Activated CD4-positive, alpha-beta T cell treated with anti-CD3 and anti-CD28 coated beads, Interleukin-2, amount 10 ng/mL, durations not matched to agents 7 days and 5 days (primary cell): ENCODE measurements at regions not wholly inside any gene's neighbourhood (a gene's known extent, or its start where the extent isn't known, plus 50 kb on each side); places are given as distances from the start of the nearest gene placed in this dataset.

Experiments
- CTCF ChIA-PET: fragments of 350-600 bp; sonication (Branson Sonifier 250); formaldehyde crosslinking; loops from one replicate; lab custom pipeline; 2021; ENCODE audit warnings: antibody characterized with exemption; lab: Charles Lee
- POLR2A ChIA-PET: fragments of 350-600 bp; sonication (Branson Sonifier 250); formaldehyde crosslinking; loops from one replicate; lab custom pipeline; 2021; ENCODE audit warnings: antibody characterized with exemption; lab: Charles Lee
- DNase-seq: peaks from one replicate; pipeline ENCODE4 v3.0.0-alpha.2; 2020
- H3K27ac Mint-ChIP-seq: one replicate; pipeline ENCODE4 v1.8.0; 2021; ENCODE audit warnings: mild to moderate bottlenecking, moderate library complexity, mixed read lengths
- H3K27me3 Mint-ChIP-seq: one replicate; pipeline ENCODE4 v1.8.0; 2021; ENCODE audit warnings: mixed read lengths
- H3K36me3 Mint-ChIP-seq: one replicate; pipeline ENCODE4 v1.8.0; 2021; ENCODE audit warnings: low read depth, mixed read lengths
- H3K4me1 Mint-ChIP-seq: one replicate; pipeline ENCODE4 v1.8.0; 2021; ENCODE audit warnings: mixed read lengths
- H3K4me3 Mint-ChIP-seq: one replicate; pipeline ENCODE4 v1.8.0; 2021; ENCODE audit warnings: mild to moderate bottlenecking, moderate library complexity, mixed read lengths
- H3K9me3 Mint-ChIP-seq: one replicate; pipeline ENCODE4 v1.8.0; 2021; ENCODE audit warnings: mixed read lengths

- POLR2A ChIA-PET = no interaction called here
- H3K9me3 Mint-ChIP-seq = no peaks in the 10 kb centered on the region
- H3K36me3 Mint-ChIP-seq = no peaks in the 10 kb centered on the region
- H3K27me3 Mint-ChIP-seq = no peaks in the 10 kb centered on the region
- CTCF ChIA-PET = no interaction called here
- DNase-seq = no peak
- H3K4me1 Mint-ChIP-seq = no peaks in the 10 kb centered on the region
- H3K4me3 Mint-ChIP-seq = no peak overlapping the region
- H3K27ac Mint-ChIP-seq = no peak overlapping the region
Observed at GRCh38 chr15:37221671-37222145, 121.4 kb upstream of the MEIS2 start.

GRCh38 chr15:37223089-37223488, 122.7 kb upstream of the MEIS2 start:
- H3K9me3 Mint-ChIP-seq = no peaks in the 10 kb centered on the region
- H3K4me3 Mint-ChIP-seq = no peak overlapping the region
- no peaks in the 10 kb centered on the region for H3K27me3 Mint-ChIP-seq
- H3K4me1 Mint-ChIP-seq = no peaks in the 10 kb centered on the region
- ChIA-PET POLR2A (no interaction called here), CTCF (interaction anchor here (0.9 kb wide), 1 partner anchor 10 kb away, joined by 3 read pairs; no protein-coding TSS in a partner anchor)
- no peaks in the 10 kb centered on the region for H3K36me3 Mint-ChIP-seq
- no peak overlapping the region for H3K27ac Mint-ChIP-seq
- DNase-seq = no peak

GRCh38 chr15:37229855-37230619, 129.7 kb upstream of the MEIS2 start:
- no peak for DNase-seq
- Mint-ChIP-seq H3K4me1 (no peaks in the 10 kb centered on the region), H3K4me3 (no peak overlapping the region), H3K27ac (no peak overlapping the region), H3K9me3 (peaks cover 2% of the 10 kb centered on the region), H3K27me3 (no peaks in the 10 kb centered on the region), H3K36me3 (no peaks in the 10 kb centered on the region)
- ChIA-PET POLR2A (no interaction called here), CTCF (no interaction called here)

- Mint-ChIP-seq H3K4me1 (no peaks in the 10 kb centered on the region), H3K36me3 (no peaks in the 10 kb centered on the region), H3K27ac (no peak overlapping the region), H3K9me3 (no peaks in the 10 kb centered on the region), H3K4me3 (no peak overlapping the region), H3K27me3 (no peaks in the 10 kb centered on the region)
- POLR2A ChIA-PET = no interaction called here
- DNase-seq = no peak
- CTCF ChIA-PET = no interaction called here
Observed at GRCh38 chr15:37245358-37245757, 145.0 kb upstream of the MEIS2 start.

GRCh38 chr15:37246065-37246464, 145.7 kb upstream of the MEIS2 start:
- Mint-ChIP-seq H3K27ac (no peak overlapping the region), H3K36me3 (no peaks in the 10 kb centered on the region), H3K4me3 (no peak overlapping the region), H3K9me3 (no peaks in the 10 kb centered on the region), H3K27me3 (no peaks in the 10 kb centered on the region), H3K4me1 (no peaks in the 10 kb centered on the region)
- ChIA-PET CTCF (no interaction called here), POLR2A (no interaction called here)
- DNase-seq = no peak

- POLR2A ChIA-PET = no interaction called here
- no peak overlapping the region for H3K4me3 Mint-ChIP-seq
- CTCF ChIA-PET = no interaction called here
- no peaks in the 10 kb centered on the region for H3K4me1 Mint-ChIP-seq
- no peak overlapping the region for H3K27ac Mint-ChIP-seq
- no peaks in the 10 kb centered on the region for H3K36me3 Mint-ChIP-seq
- DNase-seq = no peak
- H3K9me3 Mint-ChIP-seq = no peaks in the 10 kb centered on the region
- no peaks in the 10 kb centered on the region for H3K27me3 Mint-ChIP-seq
Observed at GRCh38 chr15:37246856-37247255, 146.5 kb upstream of the MEIS2 start.

GRCh38 chr15:37249249-37249648, 148.9 kb upstream of the MEIS2 start:
- Mint-ChIP-seq H3K36me3 (no peaks in the 10 kb centered on the region), H3K4me3 (no peak overlapping the region), H3K27ac (no peak overlapping the region), H3K4me1 (no peaks in the 10 kb centered on the region), H3K9me3 (no peaks in the 10 kb centered on the region), H3K27me3 (no peaks in the 10 kb centered on the region)
- no peak for DNase-seq
- ChIA-PET CTCF (no interaction called here), POLR2A (no interaction called here)

GRCh38 chr15:37252530-37252929, 152.2 kb upstream of the MEIS2 start:
- Mint-ChIP-seq H3K36me3 (no peaks in the 10 kb centered on the region), H3K9me3 (no peaks in the 10 kb centered on the region), H3K27me3 (no peaks in the 10 kb centered on the region), H3K4me3 (no peak overlapping the region), H3K27ac (no peak overlapping the region), H3K4me1 (no peaks in the 10 kb centered on the region)
- no peak for DNase-seq
- CTCF ChIA-PET = interaction anchor here (0.6 kb wide), 1 partner anchor 1424 kb away, joined by 3 read pairs; no protein-coding TSS in a partner anchor
- POLR2A ChIA-PET = no interaction called here

- DNase-seq = no peak
- Mint-ChIP-seq H3K9me3 (no peaks in the 10 kb centered on the region), H3K4me3 (no peak overlapping the region), H3K36me3 (no peaks in the 10 kb centered on the region), H3K27ac (no peak overlapping the region), H3K4me1 (no peaks in the 10 kb centered on the region), H3K27me3 (no peaks in the 10 kb centered on the region)
- CTCF ChIA-PET = interaction anchor here (0.6 kb wide), 1 partner anchor 555 kb away, joined by 3 read pairs; no protein-coding TSS in a partner anchor
- POLR2A ChIA-PET = no interaction called here
Observed at GRCh38 chr15:37253877-37254276, 153.5 kb upstream of the MEIS2 start.

GRCh38 chr15:37260255-37260654, 159.9 kb upstream of the MEIS2 start:
- Mint-ChIP-seq H3K4me3 (no peak overlapping the region), H3K9me3 (no peaks in the 10 kb centered on the region), H3K27me3 (no peaks in the 10 kb centered on the region), H3K36me3 (no peaks in the 10 kb centered on the region), H3K27ac (no peak overlapping the region), H3K4me1 (no peaks in the 10 kb centered on the region)
- CTCF ChIA-PET = interaction anchor here (0.5 kb wide), 1 partner anchor 1687 kb away, joined by 3 read pairs; no protein-coding TSS in a partner anchor
- no peak for DNase-seq
- POLR2A ChIA-PET = no interaction called here

- CTCF ChIA-PET = no interaction called here
- Mint-ChIP-seq H3K36me3 (no peaks in the 10 kb centered on the region), H3K4me1 (no peaks in the 10 kb centered on the region), H3K27ac (no peak overlapping the region), H3K4me3 (no peak overlapping the region), H3K27me3 (no peaks in the 10 kb centered on the region), H3K9me3 (no peaks in the 10 kb centered on the region)
- no peak for DNase-seq
- POLR2A ChIA-PET = no interaction called here
Observed at GRCh38 chr15:37261685-37262084, 161.3 kb upstream of the MEIS2 start.

- H3K27ac Mint-ChIP-seq = no peak overlapping the region
- no peaks in the 10 kb centered on the region for H3K36me3 Mint-ChIP-seq
- DNase-seq = no peak
- CTCF ChIA-PET = no interaction called here
- H3K4me1 Mint-ChIP-seq = no peaks in the 10 kb centered on the region
- no peaks in the 10 kb centered on the region for H3K27me3 Mint-ChIP-seq
- H3K9me3 Mint-ChIP-seq = peaks cover 2% of the 10 kb centered on the region
- no peak overlapping the region for H3K4me3 Mint-ChIP-seq
- POLR2A ChIA-PET = no interaction called here
Observed at GRCh38 chr15:37262922-37263608, 162.7 kb upstream of the MEIS2 start.

GRCh38 chr15:37289109-37289765, 188.9 kb upstream of the MEIS2 start:
- POLR2A ChIA-PET = no interaction called here
- H3K9me3 Mint-ChIP-seq = peaks cover 10% of the 10 kb centered on the region
- H3K36me3 Mint-ChIP-seq = no peaks in the 10 kb centered on the region
- H3K4me1 Mint-ChIP-seq = no peaks in the 10 kb centered on the region
- no peaks in the 10 kb centered on the region for H3K27me3 Mint-ChIP-seq
- CTCF ChIA-PET = no interaction called here
- no peak overlapping the region for H3K4me3 Mint-ChIP-seq
- no peak for DNase-seq
- no peak overlapping the region for H3K27ac Mint-ChIP-seq
